ENCODE measurements at regions not wholly inside any gene's neighbourhood (a gene's known extent, or its start where the extent isn't known, plus 50 kb on each side); places are given as distances from the start of the nearest gene placed in this dataset.

- no peak for TF ChIP-seq GATA2 (IDR thresholded peaks at IDR 0.05; ENCODE audit: low read depth, low read length)
- no peak for TF ChIP-seq GATA3 (IDR thresholded peaks at IDR 0.05; ENCODE audit: low read depth, low read length)
Measured at GRCh38 chr21:24403221-24403620, 1204.1 kb downstream of the MRPL39 start.
